C4-2B (cell line): ENCODE measurements at regions not wholly inside any gene's neighbourhood (a gene's known extent, or its start where the extent isn't known, plus 50 kb on each side); places are given as distances from the start of the nearest gene placed in this dataset.

Experiments
- ZFX ChIP-seq: fragments of 450-650 bp; IDR thresholded peaks from 2 replicates; pipeline ENCODE4 v1.6.1; 2017
- TF ChIP-seq, protein P1 (sequence below): fragments of 450-650 bp; conservative IDR thresholded peaks from 2 replicates; pipeline ENCODE4 v1.5.1; 2017; ENCODE audit warnings: mild to moderate bottlenecking

DNA sequence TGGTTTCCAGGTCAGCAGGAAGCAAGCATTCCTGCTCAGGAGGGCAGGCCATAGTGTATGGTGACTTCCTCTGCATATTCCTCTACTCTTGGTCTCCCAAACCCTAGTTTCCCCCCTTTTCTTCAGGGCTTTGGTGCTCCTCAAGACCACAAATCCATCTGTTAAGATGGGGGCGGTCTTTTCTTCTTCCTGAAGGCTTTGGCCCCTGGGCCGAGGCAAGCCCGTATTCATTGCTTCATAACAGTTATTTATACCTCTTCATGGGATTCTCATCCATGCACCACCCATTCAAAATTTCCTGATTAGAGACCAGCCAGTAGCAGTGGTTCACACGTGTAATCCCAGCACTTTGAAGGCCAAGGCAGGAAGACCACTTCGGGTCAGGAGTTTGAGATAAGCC is 62.1 kb upstream of the IL12A start:
- TF ChIP-seq, protein P1, sequence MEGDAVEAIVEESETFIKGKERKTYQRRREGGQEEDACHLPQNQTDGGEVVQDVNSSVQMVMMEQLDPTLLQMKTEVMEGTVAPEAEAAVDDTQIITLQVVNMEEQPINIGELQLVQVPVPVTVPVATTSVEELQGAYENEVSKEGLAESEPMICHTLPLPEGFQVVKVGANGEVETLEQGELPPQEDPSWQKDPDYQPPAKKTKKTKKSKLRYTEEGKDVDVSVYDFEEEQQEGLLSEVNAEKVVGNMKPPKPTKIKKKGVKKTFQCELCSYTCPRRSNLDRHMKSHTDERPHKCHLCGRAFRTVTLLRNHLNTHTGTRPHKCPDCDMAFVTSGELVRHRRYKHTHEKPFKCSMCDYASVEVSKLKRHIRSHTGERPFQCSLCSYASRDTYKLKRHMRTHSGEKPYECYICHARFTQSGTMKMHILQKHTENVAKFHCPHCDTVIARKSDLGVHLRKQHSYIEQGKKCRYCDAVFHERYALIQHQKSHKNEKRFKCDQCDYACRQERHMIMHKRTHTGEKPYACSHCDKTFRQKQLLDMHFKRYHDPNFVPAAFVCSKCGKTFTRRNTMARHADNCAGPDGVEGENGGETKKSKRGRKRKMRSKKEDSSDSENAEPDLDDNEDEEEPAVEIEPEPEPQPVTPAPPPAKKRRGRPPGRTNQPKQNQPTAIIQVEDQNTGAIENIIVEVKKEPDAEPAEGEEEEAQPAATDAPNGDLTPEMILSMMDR = no peak
- no peak for TF ChIP-seq ZFX
